GM23338 (cell line): ENCODE measurements at regions not wholly inside any gene's neighbourhood (a gene's known extent, or its start where the extent isn't known, plus 50 kb on each side); places are given as distances from the start of the nearest gene placed in this dataset.

Source experiments
- CREB1 ChIP-seq: fragments of 250-450 bp; sonication (Bioruptor Pico); IDR thresholded peaks from 2 replicates; pipeline ENCODE4 v1.5.0; 2020; ENCODE audit warnings: low read depth, mild to moderate bottlenecking, moderate library complexity
- CTCF ChIP-seq, 2 experiments: fragments of 200-600 bp in 1 of 2; sonication (generic) in 1 of 2; conservative IDR thresholded peaks; 2 replicates each; pipeline versions ENCODE4 v1.5.1 to v1.6.1; 2016 to 2017; ENCODE audit warnings: antibody characterized with exemption in 2 of 2, low read depth in 2 of 2, mild to moderate bottlenecking in 2 of 2, moderate library complexity in 1 of 2
- ETS1 ChIP-seq: IDR thresholded peaks from 2 replicates; pipeline ENCODE4 v1.6.1; 2016; ENCODE audit warnings: antibody characterized with exemption
- EZH2 ChIP-seq: fragments of 200-600 bp; sonication (generic); IDR thresholded peaks from one replicate; pipeline ENCODE4 v1.8.0; 2017; ENCODE audit warnings: antibody characterized with exemption, mild to moderate bottlenecking, low read depth; ENCODE audit not compliant: unreplicated experiment
- EZH2phosphoT487 ChIP-seq: fragments of 200-600 bp; sonication (generic); IDR thresholded peaks from one replicate; pipeline ENCODE4 v1.8.1; 2018; ENCODE audit warnings: antibody characterized with exemption; ENCODE audit not compliant: unreplicated experiment
- JUNB ChIP-seq: IDR thresholded peaks from one replicate; pipeline ENCODE4 v1.6.1; 2016; ENCODE audit warnings: antibody characterized with exemption; ENCODE audit not compliant: unreplicated experiment
- NANOG ChIP-seq: IDR thresholded peaks from 2 replicates; pipeline ENCODE4 v1.6.1; 2016; ENCODE audit warnings: antibody characterized with exemption, borderline replicate concordance
- POLR2AphosphoS5 ChIP-seq: IDR thresholded peaks from 2 replicates; pipeline ENCODE4 v1.6.1; 2016; ENCODE audit warnings: antibody characterized with exemption, low read depth
- REST ChIP-seq: IDR thresholded peaks from one replicate; pipeline ENCODE4 v1.6.1; 2018; ENCODE audit warnings: antibody characterized with exemption; ENCODE audit not compliant: unreplicated experiment
- STAT1 ChIP-seq: IDR thresholded peaks from one replicate; pipeline ENCODE4 v1.6.1; 2016; ENCODE audit warnings: antibody characterized with exemption; ENCODE audit not compliant: unreplicated experiment
- ZNF114 ChIP-seq: fragments of 250-450 bp; sonication (Bioruptor Pico); IDR thresholded peaks from 2 replicates; pipeline ENCODE4 v1.5.0; 2020; ENCODE audit warnings: mild to moderate bottlenecking, moderate library complexity
- ZNF331 ChIP-seq: fragments of 250-450 bp; sonication (Bioruptor Pico); IDR thresholded peaks from 2 replicates; pipeline ENCODE4 v1.5.0; 2020; ENCODE audit warnings: low read depth, mild to moderate bottlenecking, moderate library complexity
- ZNF462 ChIP-seq: fragments of 250-450 bp; sonication (Bioruptor Pico); IDR thresholded peaks from 2 replicates; pipeline ENCODE4 v1.5.0; 2020; ENCODE audit warnings: mild to moderate bottlenecking, moderate library complexity

GRCh38 chr11:23869671-23870070 lies 627.2 kb upstream of the LUZP2 start:
- no peak for TF ChIP-seq CTCF (conservative IDR thresholded peaks at IDR 0.05; ENCODE audit: low read depth in 2 of 2)
- TF ChIP-seq CREB1 (CRISPR knock-in tag) = no peak
- no peak for TF ChIP-seq POLR2AphosphoS5
- TF ChIP-seq EZH2 = no peak
- TF ChIP-seq EZH2phosphoT487 = no peak
- no peak for TF ChIP-seq REST
- no peak for TF ChIP-seq JUNB
- TF ChIP-seq STAT1 = no peak
- TF ChIP-seq NANOG = no peak
- TF ChIP-seq ETS1 = no peak
- no peak for TF ChIP-seq ZNF462
- no peak for TF ChIP-seq ZNF331 (CRISPR knock-in tag)
- no peak for TF ChIP-seq ZNF114 (CRISPR knock-in tag)
